GM19467 (cell line): ENCODE measurements at regions not wholly inside any gene's neighbourhood (a gene's known extent, or its start where the extent isn't known, plus 50 kb on each side); places are given as distances from the start of the nearest gene placed in this dataset.

Experiments
- ATAC-seq: cut with Tn5 transposase; IDR thresholded peaks from one replicate; pipeline ENCODE4 v1.9.1; 2021; ENCODE audit warnings: mild to moderate bottlenecking, moderate library complexity; ENCODE audit not compliant: unreplicated experiment

GRCh38 chr17:69879576-69879975 lies 195.4 kb upstream of the KCNJ16 start:
- no peak for ATAC-seq

- ATAC-seq: no peak
These were observed 194.4 kb upstream of the KCNJ16 start for GRCh38 chr17:69880591-69881112.

- no peak for ATAC-seq
These were observed 192.7 kb upstream of the KCNJ16 start for GRCh38 chr17:69882281-69882680.

GRCh38 chr17:69883120-69883519 lies 191.9 kb upstream of the KCNJ16 start:
- no peak for ATAC-seq

GRCh38 chr17:69884356-69884755 lies 190.7 kb upstream of the KCNJ16 start:
- ATAC-seq: no peak

GRCh38 chr17:69884846-69885245 lies 190.2 kb upstream of the KCNJ16 start:
- no peak for ATAC-seq

GRCh38 chr17:69898601-69899000 lies 176.4 kb upstream of the KCNJ16 start:
- ATAC-seq: no peak

GRCh38 chr17:69900101-69900500 lies 174.9 kb upstream of the KCNJ16 start:
- ATAC-seq: no peak

- no peak for ATAC-seq
These were observed 174.2 kb upstream of the KCNJ16 start for GRCh38 chr17:69900829-69901228.

GRCh38 chr17:69906306-69906705 lies 168.7 kb upstream of the KCNJ16 start:
- ATAC-seq: no peak

GRCh38 chr17:69907132-69907847 lies 167.7 kb upstream of the KCNJ16 start:
- ATAC-seq: no peak

GRCh38 chr17:69908626-69909368 lies 166.2 kb upstream of the KCNJ16 start:
- no peak for ATAC-seq

- ATAC-seq: no peak
These were observed 165.6 kb upstream of the KCNJ16 start for GRCh38 chr17:69909389-69909788.

- no peak for ATAC-seq
These were observed 162.2 kb upstream of the KCNJ16 start for GRCh38 chr17:69912805-69913204.

GRCh38 chr17:69913216-69913615 lies 161.8 kb upstream of the KCNJ16 start:
- ATAC-seq: no peak

GRCh38 chr17:69913616-69914015 lies 161.4 kb upstream of the KCNJ16 start:
- ATAC-seq: no peak

- no peak for ATAC-seq
These were observed 160.5 kb upstream of the KCNJ16 start for GRCh38 chr17:69914520-69914919.

- no peak for ATAC-seq
These were observed 158.3 kb upstream of the KCNJ16 start for GRCh38 chr17:69916761-69917160.

GRCh38 chr17:69918164-69918563 lies 156.9 kb upstream of the KCNJ16 start:
- no peak for ATAC-seq

GRCh38 chr17:69919789-69920188 lies 155.2 kb upstream of the KCNJ16 start:
- ATAC-seq: no peak

GRCh38 chr17:69921046-69921445 lies 154.0 kb upstream of the KCNJ16 start:
- ATAC-seq: no peak

- ATAC-seq: no peak
These were observed 146.4 kb upstream of the KCNJ16 start for GRCh38 chr17:69928611-69929010.
